Mammary epithelial cell (primary cell): ENCODE measurements at regions not wholly inside any gene's neighbourhood (a gene's known extent, or its start where the extent isn't known, plus 50 kb on each side); places are given as distances from the start of the nearest gene placed in this dataset.

ENCODE experiments used
- EZH2 ChIP-seq: IDR thresholded peaks from 2 replicates; pipeline ENCODE4 v1.6.1; 2012; ENCODE audit warnings: low read length, inconsistent platforms, borderline replicate concordance
- TF ChIP-seq, protein P1 (sequence below), 2 donors: IDR thresholded peaks in 1 of 2; conservative IDR thresholded peaks in 1 of 2; 2 replicates each; pipeline ENCODE4 v1.5.1; 2011 to 2012; ENCODE audit warnings: inconsistent platforms in 2 of 2, low read length in 2 of 2, mild to moderate bottlenecking in 2 of 2, control low read depth in 1 of 2, low read depth in 1 of 2; ENCODE audit not compliant: insufficient read depth in 1 of 2; ENCODE audit errors: extremely low read depth in 1 of 2

DNA sequence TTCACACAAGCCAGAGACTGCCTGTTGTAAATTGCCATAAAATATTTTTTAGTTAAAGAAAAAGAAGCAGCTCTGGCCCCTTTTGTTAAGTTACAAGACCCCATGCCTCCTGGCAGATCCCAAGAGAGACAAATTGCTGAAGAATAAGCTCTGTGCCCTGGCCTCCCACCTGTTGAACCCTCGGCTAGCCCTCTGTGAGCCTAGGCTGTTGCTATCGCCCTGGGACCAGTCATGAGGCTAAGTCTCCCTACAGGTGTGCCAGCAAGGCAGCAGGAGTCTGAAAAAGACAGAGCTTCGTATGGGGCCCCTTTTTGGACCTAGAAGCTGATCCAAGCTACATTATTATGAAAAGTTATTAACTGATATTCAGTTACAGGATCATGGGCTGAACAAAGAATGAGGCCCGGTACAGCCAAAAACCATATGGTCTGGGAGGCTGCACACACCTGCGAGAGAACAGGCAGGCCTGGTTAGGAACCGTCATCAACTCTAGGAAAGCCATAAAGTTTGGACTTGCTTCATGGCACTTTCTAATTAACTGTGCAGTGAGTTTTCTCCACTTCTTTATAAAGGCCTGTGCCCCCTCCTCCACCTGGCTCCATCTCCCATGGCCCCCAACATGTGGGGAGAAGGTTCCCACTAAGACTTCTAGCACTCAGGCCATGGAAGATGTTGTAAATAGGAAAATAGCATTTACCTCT is 384.7 kb downstream of the ENC1 start:
- no peak for TF ChIP-seq EZH2
- TF ChIP-seq, protein P1, sequence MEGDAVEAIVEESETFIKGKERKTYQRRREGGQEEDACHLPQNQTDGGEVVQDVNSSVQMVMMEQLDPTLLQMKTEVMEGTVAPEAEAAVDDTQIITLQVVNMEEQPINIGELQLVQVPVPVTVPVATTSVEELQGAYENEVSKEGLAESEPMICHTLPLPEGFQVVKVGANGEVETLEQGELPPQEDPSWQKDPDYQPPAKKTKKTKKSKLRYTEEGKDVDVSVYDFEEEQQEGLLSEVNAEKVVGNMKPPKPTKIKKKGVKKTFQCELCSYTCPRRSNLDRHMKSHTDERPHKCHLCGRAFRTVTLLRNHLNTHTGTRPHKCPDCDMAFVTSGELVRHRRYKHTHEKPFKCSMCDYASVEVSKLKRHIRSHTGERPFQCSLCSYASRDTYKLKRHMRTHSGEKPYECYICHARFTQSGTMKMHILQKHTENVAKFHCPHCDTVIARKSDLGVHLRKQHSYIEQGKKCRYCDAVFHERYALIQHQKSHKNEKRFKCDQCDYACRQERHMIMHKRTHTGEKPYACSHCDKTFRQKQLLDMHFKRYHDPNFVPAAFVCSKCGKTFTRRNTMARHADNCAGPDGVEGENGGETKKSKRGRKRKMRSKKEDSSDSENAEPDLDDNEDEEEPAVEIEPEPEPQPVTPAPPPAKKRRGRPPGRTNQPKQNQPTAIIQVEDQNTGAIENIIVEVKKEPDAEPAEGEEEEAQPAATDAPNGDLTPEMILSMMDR (conservative IDR thresholded peaks at IDR 0.05 in 1 of 2, IDR thresholded peaks at IDR 0.05 in 1 of 2; ENCODE audit: extremely low read depth in 1 of 2, insufficient read depth in 1 of 2, low read depth in 1 of 2, low read length in 2 of 2): no peak
